Activated naive CD4-positive, alpha-beta T cell treated with anti-CD3 and anti-CD28 coated beads for 36 hours (primary cell): ENCODE measurements at regions not wholly inside any gene's neighbourhood (a gene's known extent, or its start where the extent isn't known, plus 50 kb on each side); places are given as distances from the start of the nearest gene placed in this dataset.

ENCODE experiments used
- CTCF ChIA-PET: fragments of 350-600 bp; sonication (Branson Sonifier 250); formaldehyde crosslinking; loops from one replicate; lab custom pipeline; 2021; ENCODE audit warnings: antibody characterized with exemption; lab: Charles Lee
- DNase-seq: peaks from one replicate; pipeline ENCODE4 v3.0.0-alpha.2; 2020
- H3K27ac Mint-ChIP-seq: one replicate; pipeline ENCODE4 v1.8.0; 2021; ENCODE audit warnings: mild to moderate bottlenecking, mixed read lengths
- H3K27me3 Mint-ChIP-seq: one replicate; pipeline ENCODE4 v1.8.0; 2021; ENCODE audit warnings: low read depth, mixed read lengths
- H3K36me3 Mint-ChIP-seq: one replicate; pipeline ENCODE4 v1.8.0; 2021; ENCODE audit warnings: low read depth, mixed read lengths
- H3K4me1 Mint-ChIP-seq: one replicate; pipeline ENCODE4 v1.8.0; 2021; ENCODE audit warnings: low read depth, mixed read lengths
- H3K4me3 Mint-ChIP-seq: one replicate; pipeline ENCODE4 v1.8.0; 2021; ENCODE audit warnings: mild to moderate bottlenecking, moderate library complexity, mixed read lengths
- H3K9me3 Mint-ChIP-seq: one replicate; pipeline ENCODE4 v1.8.0; 2021; ENCODE audit warnings: mixed read lengths
- intact Hi-C: fragments of 100-400 bp; cut with micrococcal nuclease; formaldehyde crosslinking; loops from one replicate; pipeline ENCODE4 v1.15.1; 2023

GRCh38 chr2:144583741-144584453 is 64.0 kb upstream of the ZEB2 start:
- Mint-ChIP-seq H3K4me3 (no peak overlapping the region), H3K27ac (no peak overlapping the region), H3K36me3 (no peaks in the 10 kb centered on the region), H3K9me3 (no peaks in the 10 kb centered on the region), H3K27me3 (peaks cover 10% of the 10 kb centered on the region), H3K4me1 (peaks cover 20% of the 10 kb centered on the region)
- peak; percentile 6 for DNase-seq
- intact Hi-C loops: loop anchor here (2.0 kb wide), 1 partner anchor 65 kb away; no protein-coding TSS in a partner anchor
- CTCF ChIA-PET: no interaction called here

DNA sequence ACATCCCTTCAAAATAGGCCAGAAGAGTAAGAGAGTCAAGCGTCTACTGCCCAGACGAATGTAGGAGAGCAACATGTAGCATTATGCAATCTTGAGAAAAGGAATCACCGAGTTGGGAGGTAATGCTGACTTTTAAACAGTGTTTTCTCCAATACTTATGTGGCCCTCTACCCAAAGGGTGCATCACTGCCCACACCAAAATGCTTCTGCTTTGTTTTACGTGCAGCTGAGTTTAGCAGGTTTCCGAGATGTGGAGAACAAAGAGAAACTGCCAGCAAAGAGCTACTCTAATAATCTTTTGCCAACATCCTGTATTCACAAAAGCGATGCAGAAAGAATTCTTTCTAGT is 63.4 kb upstream of the ZEB2 start:
- intact Hi-C loops: no loop called here
- Mint-ChIP-seq H3K4me3 (no peak overlapping the region), H3K27ac (no peak overlapping the region)

GRCh38 chr2:144582651-144583380 is 62.9 kb upstream of the ZEB2 start:
- Mint-ChIP-seq H3K27me3 (peaks cover 10% of the 10 kb centered on the region), H3K4me3 (no peak overlapping the region), H3K27ac (no peak overlapping the region), H3K4me1 (peaks cover 20% of the 10 kb centered on the region), H3K9me3 (no peaks in the 10 kb centered on the region), H3K36me3 (no peaks in the 10 kb centered on the region)
- intact Hi-C loops: no loop called here
- DNase-seq: no peak
- CTCF ChIA-PET: interaction anchor here (0.6 kb wide), 2 partner anchors 28 to 31 kb away, joined by 3 to 5 read pairs; no protein-coding TSS in a partner anchor

More for the DNA sequence above, 63.4 kb upstream of the ZEB2 start:
- CTCF ChIA-PET: interaction anchor here (0.6 kb wide), 1 partner anchor 31 kb away, joined by 3 read pairs; no protein-coding TSS in a partner anchor
- Mint-ChIP-seq H3K9me3 (no peaks in the 10 kb centered on the region), H3K4me1 (peaks cover 20% of the 10 kb centered on the region), H3K36me3 (no peaks in the 10 kb centered on the region), H3K27me3 (peaks cover 10% of the 10 kb centered on the region)
- no peak for DNase-seq

- peaks cover 5% of the 10 kb centered on the region for H3K27me3 Mint-ChIP-seq
- no peak overlapping the region for H3K4me3 Mint-ChIP-seq
- CTCF ChIA-PET: no interaction called here
- intact Hi-C loops: no loop called here
- peaks cover 20% of the 10 kb centered on the region for H3K4me1 Mint-ChIP-seq
- DNase-seq: no peak
- no peak overlapping the region for H3K27ac Mint-ChIP-seq
- H3K9me3 Mint-ChIP-seq: no peaks in the 10 kb centered on the region
- H3K36me3 Mint-ChIP-seq: no peaks in the 10 kb centered on the region
These were observed 60.7 kb upstream of the ZEB2 start for GRCh38 chr2:144580521-144581161.

DNA sequence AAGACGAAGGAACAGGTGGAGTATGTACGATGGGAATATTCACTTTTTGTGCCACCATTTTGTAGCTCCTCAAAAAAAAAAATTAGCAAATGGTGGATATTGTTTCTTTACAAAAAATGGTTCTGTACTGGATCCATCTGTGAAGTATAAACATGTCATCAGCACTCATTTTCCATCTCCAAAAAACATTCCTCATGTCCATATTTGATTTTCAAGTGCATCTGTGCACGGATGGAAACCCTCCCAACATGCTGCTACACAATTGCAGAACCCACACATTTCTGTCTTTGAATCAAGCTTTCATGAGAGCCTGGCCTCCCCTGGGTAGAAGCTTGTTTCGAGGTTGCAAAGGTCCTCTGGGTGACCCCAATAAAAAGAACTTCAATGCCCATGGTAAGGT is 59.6 kb upstream of the ZEB2 start:
- Mint-ChIP-seq H3K4me1 (peaks cover 20% of the 10 kb centered on the region), H3K36me3 (no peaks in the 10 kb centered on the region), H3K27me3 (peaks cover 7% of the 10 kb centered on the region), H3K9me3 (no peaks in the 10 kb centered on the region), H3K27ac (no peak overlapping the region), H3K4me3 (no peak overlapping the region)
- intact Hi-C loops: loop anchor here (10.0 kb wide), 1 partner anchor 1325 kb away; no protein-coding TSS in a partner anchor
- DNase-seq: no peak
- CTCF ChIA-PET: no interaction called here

DNA sequence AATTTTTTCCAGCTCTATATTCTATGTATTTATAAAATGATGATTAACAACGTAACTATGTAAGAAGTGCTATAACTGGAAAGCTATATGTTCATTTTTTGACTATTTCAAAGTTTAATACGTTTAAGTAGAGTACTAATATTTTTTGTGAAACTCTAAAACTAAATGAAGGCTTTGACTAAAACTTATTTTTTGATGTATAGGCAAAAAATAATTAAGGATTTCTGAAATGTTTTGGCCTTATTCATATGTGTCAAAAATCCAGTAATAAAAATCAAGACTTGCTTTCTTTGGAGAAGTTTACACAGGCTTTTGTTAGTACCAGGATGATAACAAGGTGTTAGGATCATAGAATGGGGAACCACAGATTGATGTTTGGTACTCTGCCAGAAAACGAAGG is 58.2 kb upstream of the ZEB2 start:
- DNase-seq: no peak
- no peak overlapping the region for H3K4me3 Mint-ChIP-seq
- CTCF ChIA-PET: no interaction called here
- no peaks in the 10 kb centered on the region for H3K9me3 Mint-ChIP-seq
- no peaks in the 10 kb centered on the region for H3K36me3 Mint-ChIP-seq
- H3K27me3 Mint-ChIP-seq: peaks cover 8% of the 10 kb centered on the region
- no peak overlapping the region for H3K27ac Mint-ChIP-seq
- intact Hi-C loops: loop anchor here (10.0 kb wide), 1 partner anchor 1323 kb away; no protein-coding TSS in a partner anchor
- peaks cover 9% of the 10 kb centered on the region for H3K4me1 Mint-ChIP-seq

DNA sequence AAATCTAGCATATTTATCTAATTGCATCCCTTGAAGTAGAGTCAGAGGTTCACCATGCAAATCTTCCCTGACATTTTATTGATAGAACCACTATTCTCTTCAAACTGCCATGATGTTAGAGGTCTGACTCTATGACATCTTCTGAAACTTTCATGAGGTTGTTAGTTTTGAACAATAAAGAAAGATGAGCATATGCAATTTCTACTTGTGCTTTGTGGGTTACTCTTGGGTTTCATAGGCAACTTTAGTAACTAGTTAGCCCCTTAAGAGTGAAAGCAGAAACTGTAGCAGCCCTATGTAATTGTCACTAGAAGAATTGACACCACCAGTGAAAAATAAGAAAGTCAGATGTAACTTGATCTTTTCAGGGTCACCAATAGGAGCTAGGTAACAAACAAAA is 53.1 kb upstream of the ZEB2 start:
- DNase-seq: no peak
- Mint-ChIP-seq H3K4me1 (peaks cover 12% of the 10 kb centered on the region), H3K36me3 (no peaks in the 10 kb centered on the region), H3K27me3 (peaks cover 14% of the 10 kb centered on the region), H3K27ac (no peak overlapping the region), H3K4me3 (no peak overlapping the region), H3K9me3 (no peaks in the 10 kb centered on the region)
- CTCF ChIA-PET: interaction anchor here (1.0 kb wide), 1 partner anchor 389 kb away, joined by 3 read pairs; no protein-coding TSS in a partner anchor
- intact Hi-C loops: loop anchor here (5.0 to 10.0 kb wide), 2 partner anchors 161 to 1318 kb away; no protein-coding TSS in a partner anchor

- no peak for DNase-seq
- H3K27ac Mint-ChIP-seq: no peak overlapping the region
- no peaks in the 10 kb centered on the region for H3K9me3 Mint-ChIP-seq
- H3K4me1 Mint-ChIP-seq: peaks cover 12% of the 10 kb centered on the region
- CTCF ChIA-PET: no interaction called here
- H3K4me3 Mint-ChIP-seq: no peak overlapping the region
- intact Hi-C loops: loop anchor here (5.0 to 10.0 kb wide), 2 partner anchors 159 to 1317 kb away; no protein-coding TSS in a partner anchor
- peaks cover 14% of the 10 kb centered on the region for H3K27me3 Mint-ChIP-seq
- H3K36me3 Mint-ChIP-seq: no peaks in the 10 kb centered on the region
These were observed 51.9 kb upstream of the ZEB2 start for GRCh38 chr2:144571770-144572169.

DNA sequence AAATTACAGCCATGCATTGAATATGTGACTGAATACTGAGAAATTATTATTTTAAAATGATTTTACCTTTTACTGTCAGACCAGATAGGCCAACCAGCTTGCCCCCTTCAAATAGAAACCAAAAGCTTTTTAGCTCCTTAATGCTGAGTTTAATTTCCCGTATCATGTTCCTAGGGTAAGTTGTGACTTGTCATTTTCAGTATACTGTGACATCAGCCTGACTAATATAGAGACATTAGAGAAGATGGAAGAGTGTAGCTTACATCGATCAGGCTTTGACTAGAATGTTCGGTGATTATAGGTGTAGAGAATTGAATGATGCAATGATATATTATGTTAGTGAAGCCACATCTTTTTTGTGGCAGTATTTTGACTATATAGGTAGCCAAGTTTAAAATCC is 50.6 kb upstream of the ZEB2 start:
- H3K9me3 Mint-ChIP-seq: no peaks in the 10 kb centered on the region
- CTCF ChIA-PET: no interaction called here
- H3K27ac Mint-ChIP-seq: no peak overlapping the region
- H3K36me3 Mint-ChIP-seq: no peaks in the 10 kb centered on the region
- H3K27me3 Mint-ChIP-seq: peaks cover 15% of the 10 kb centered on the region
- intact Hi-C loops: loop anchor here (5.0 to 10.0 kb wide), 2 partner anchors 158 to 1316 kb away; no protein-coding TSS in a partner anchor
- no peak for DNase-seq
- peaks cover 12% of the 10 kb centered on the region for H3K4me1 Mint-ChIP-seq
- no peak overlapping the region for H3K4me3 Mint-ChIP-seq
